OCI-LY7 (cell line): ENCODE measurements at regions not wholly inside any gene's neighbourhood (a gene's known extent, or its start where the extent isn't known, plus 50 kb on each side); places are given as distances from the start of the nearest gene placed in this dataset.

Experiments used
- BruUV-seq: library from RNA; stranded (reverse); fragments of 400-500 nt; replicated peaks from 2 replicates; lab custom pipeline; 2021; lab: Mats Ljungman, UMichigan
- CTCF ChIA-PET: fragments of 300-600 bp; sonication (Branson Sonifier 250); formaldehyde crosslinking; loops from one replicate; lab custom pipeline; 2022; ENCODE audit warnings: antibody characterized with exemption; ENCODE audit not compliant: unreplicated experiment; lab: Charles Lee
- POLR2A ChIA-PET: fragments of 300-600 bp; sonication (Branson Sonifier 250); formaldehyde crosslinking; loops from one replicate; lab custom pipeline; 2022; ENCODE audit warnings: antibody characterized with exemption; lab: Charles Lee
- DNase-seq: peaks from one replicate; pipeline ENCODE4 v3.0.0-alpha.2; 2015; ENCODE audit warnings: low spot score
- H2AFZ ChIP-seq: fragments of 200-600 bp; sonication (generic), shearing (Covaris generic); 2 replicates; pipeline ENCODE4 v1.6.1; 2014; ENCODE audit warnings: mild to moderate bottlenecking, antibody characterized with exemption, low read length, moderate library complexity
- H3K27ac ChIP-seq: fragments of 200-600 bp; sonication (generic); 2 replicates; pipeline ENCODE4 v1.5.1; 2014; ENCODE audit warnings: mixed run types, low read depth, mild to moderate bottlenecking, moderate library complexity, low read length, inconsistent platforms; ENCODE audit not compliant: poor library complexity, severe bottlenecking
- H3K36me3 ChIP-seq: fragments of 200-600 bp; sonication (generic); 2 replicates; pipeline ENCODE4 v1.6.1; 2014; ENCODE audit warnings: mild to moderate bottlenecking, antibody characterized with exemption, low read length, moderate library complexity, mixed read lengths; ENCODE audit not compliant: insufficient read depth
- H3K4me1 ChIP-seq: fragments of 200-600 bp; sonication (generic); 2 replicates; pipeline ENCODE4 v1.5.1; 2014; ENCODE audit warnings: mild to moderate bottlenecking, low read length; ENCODE audit not compliant: insufficient read depth, poor library complexity, severe bottlenecking
- H3K4me2 ChIP-seq: fragments of 200-600 bp; sonication (generic); 2 replicates; pipeline ENCODE4 v1.6.1; 2014; ENCODE audit warnings: mild to moderate bottlenecking, low read length
- H3K4me3 ChIP-seq: fragments of 200-600 bp; sonication (generic); 2 replicates; pipeline ENCODE4 v1.5.1; 2014; ENCODE audit warnings: mild to moderate bottlenecking, low read depth, low read length; ENCODE audit not compliant: poor library complexity, severe bottlenecking
- H3K79me2 ChIP-seq: fragments of 200-600 bp; sonication (generic); 2 replicates; pipeline ENCODE4 v1.6.1; 2016; ENCODE audit warnings: low read depth, mild to moderate bottlenecking, low read length, moderate library complexity, mixed read lengths; ENCODE audit not compliant: insufficient read depth
- H3K9me2 ChIP-seq: fragments of 200-600 bp; sonication (generic); 2 replicates; pipeline ENCODE4 v1.6.1; 2016; ENCODE audit warnings: mild to moderate bottlenecking, low read length, mixed read lengths; ENCODE audit not compliant: insufficient read depth
- H3K9me3 ChIP-seq: fragments of 200-600 bp; sonication (generic); 2 replicates; pipeline ENCODE4 v1.6.1; 2014; ENCODE audit warnings: mild to moderate bottlenecking, mixed run types, low read length, mixed read lengths
- H4K20me1 ChIP-seq: fragments of 200-600 bp; sonication (generic); 2 replicates; pipeline ENCODE4 v1.6.1; 2014; ENCODE audit warnings: mild to moderate bottlenecking, antibody characterized with exemption, low read length, moderate library complexity, mixed read lengths; ENCODE audit not compliant: insufficient read depth
- CTCF ChIP-seq: fragments of 200-600 bp; sonication (generic); conservative IDR thresholded peaks from 2 replicates; pipeline ENCODE4 v1.5.1; 2014; ENCODE audit warnings: mild to moderate bottlenecking, antibody characterized with exemption, low read length, moderate library complexity, mixed read lengths
- EZH2phosphoT487 ChIP-seq: fragments of 200-600 bp; sonication (generic); IDR thresholded peaks from 2 replicates; pipeline ENCODE4 v1.6.1; 2018; ENCODE audit warnings: low read depth, borderline replicate concordance, mild to moderate bottlenecking, mixed run types, antibody characterized with exemption, low read length, moderate library complexity, mixed read lengths
- intact Hi-C: fragments of 100-400 bp; cut with micrococcal nuclease; formaldehyde crosslinking; loops from one replicate; pipeline ENCODE4 v1.10.0; 2022; ENCODE audit not compliant: unreplicated experiment

DNA sequence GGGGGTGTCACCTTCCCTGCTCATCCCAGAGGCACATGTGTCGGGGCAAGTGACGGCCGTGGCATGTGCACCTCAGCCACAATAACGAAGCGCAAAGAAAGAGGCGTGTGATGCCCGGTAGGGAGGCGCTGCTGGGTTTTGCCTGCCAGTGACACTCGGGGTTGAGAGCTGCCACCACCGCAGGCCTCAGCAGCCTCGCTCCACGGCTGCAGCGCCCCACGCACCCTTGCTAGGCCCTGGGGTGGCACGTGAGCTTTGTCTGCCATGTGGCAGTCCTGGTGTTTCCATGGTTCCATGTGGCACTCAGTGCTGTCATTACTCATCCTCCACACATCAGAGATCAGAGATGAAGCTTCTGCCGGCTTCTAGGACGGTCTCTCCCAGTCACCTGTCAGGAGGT lies 136.0 kb upstream of the AGAP1 start:
- intact Hi-C loops = no loop called here
- H3K36me3 ChIP-seq = no peaks in the 10 kb centered on the region
- no peaks in the 10 kb centered on the region for H3K4me1 ChIP-seq
- H2AFZ ChIP-seq = no peak overlapping the region
- POLR2A ChIA-PET = no interaction called here
- no peaks in the 10 kb centered on the region for H3K9me2 ChIP-seq
- H3K79me2 ChIP-seq = no peaks in the 10 kb centered on the region
- CTCF ChIA-PET = no interaction called here
- no TSS peak for BruUV-seq
- no peak overlapping the region for H3K4me3 ChIP-seq
- no peak overlapping the region for H3K4me2 ChIP-seq
- H4K20me1 ChIP-seq = no peaks in the 10 kb centered on the region
- no peaks in the 10 kb centered on the region for H3K9me3 ChIP-seq
- no peak for TF ChIP-seq CTCF
- no peak for TF ChIP-seq EZH2phosphoT487
- DNase-seq = no peak
- H3K27ac ChIP-seq = no peak overlapping the region

- intact Hi-C loops = no loop called here
- POLR2A ChIA-PET = no interaction called here
- DNase-seq = no peak
- no TSS peak for BruUV-seq
- no peaks in the 10 kb centered on the region for H4K20me1 ChIP-seq
- no peaks in the 10 kb centered on the region for H3K9me3 ChIP-seq
- TF ChIP-seq CTCF (no peak), EZH2phosphoT487 (no peak)
- no peak overlapping the region for H3K4me3 ChIP-seq
- CTCF ChIA-PET = no interaction called here
- H3K4me2 ChIP-seq = no peak overlapping the region
- H3K79me2 ChIP-seq = no peaks in the 10 kb centered on the region
- H2AFZ ChIP-seq = no peak overlapping the region
- H3K27ac ChIP-seq = no peak overlapping the region
- H3K9me2 ChIP-seq = no peaks in the 10 kb centered on the region
- H3K4me1 ChIP-seq = no peaks in the 10 kb centered on the region
- H3K36me3 ChIP-seq = no peaks in the 10 kb centered on the region
Measured at GRCh38 chr2:235358981-235359471, 134.8 kb upstream of the AGAP1 start.

- Histone ChIP-seq H3K4me1 (no peaks in the 10 kb centered on the region), H2AFZ (no peak overlapping the region), H3K4me2 (no peak overlapping the region), H3K27ac (no peak overlapping the region), H3K79me2 (no peaks in the 10 kb centered on the region), H4K20me1 (no peaks in the 10 kb centered on the region), H3K9me3 (no peaks in the 10 kb centered on the region), H3K36me3 (no peaks in the 10 kb centered on the region), H3K9me2 (no peaks in the 10 kb centered on the region), H3K4me3 (no peak overlapping the region)
- no peak for DNase-seq
- intact Hi-C loops = no loop called here
- BruUV-seq = no TSS peak
- TF ChIP-seq CTCF (no peak), EZH2phosphoT487 (no peak)
- ChIA-PET POLR2A (no interaction called here), CTCF (no interaction called here)
Measured at GRCh38 chr2:235360446-235360845, 133.4 kb upstream of the AGAP1 start.
